ENCODE measurements at regions not wholly inside any gene's neighbourhood (a gene's known extent, or its start where the extent isn't known, plus 50 kb on each side); places are given as distances from the start of the nearest gene placed in this dataset.

- TF ChIP-seq EZH2 (IDR thresholded peaks at IDR 0.05; ENCODE audit: low read length) = no peak
- TF ChIP-seq CTCF (optimal IDR thresholded peaks at IDR 0.05 in 1 of 3, IDR thresholded peaks at IDR 0.05 in 1 of 3, conservative IDR thresholded peaks at IDR 0.05 in 1 of 3; ENCODE audit: extremely low read depth in 1 of 3, insufficient read depth in 2 of 3, low read length in 3 of 3) = no peak
These were observed 253.4 kb upstream of the NFIA start for GRCh38 chr1:60828944-60829343.

Data from keratinocyte (primary cell).